ENCODE measurements at regions not wholly inside any gene's neighbourhood (a gene's known extent, or its start where the extent isn't known, plus 50 kb on each side); places are given as distances from the start of the nearest gene placed in this dataset.

- Histone ChIP-seq H3K4me2 (ENCODE audit: low read length) (no peak overlapping the region), H4K20me1 (ENCODE audit: insufficient read depth) (no peaks in the 10 kb centered on the region), H3K36me3 (ENCODE audit: insufficient read depth, low read length) (no peaks in the 10 kb centered on the region), H3K4me3 (ENCODE audit: low read length) (no peak overlapping the region), H3K9me3 (ENCODE audit: low read length) (no peaks in the 10 kb centered on the region), H2AFZ (ENCODE audit: low read depth, low read length) (no peak overlapping the region), H3K9ac (ENCODE audit: low read length) (no peak overlapping the region), H3K27me3 (ENCODE audit: insufficient read depth, low read depth, low read length) (no peaks in the 10 kb centered on the region), H3F3A (ENCODE audit: insufficient read depth, low read length, poor library complexity, severe bottlenecking) (no peaks in the 10 kb centered on the region), H3K27ac (ENCODE audit: low read length) (no peak overlapping the region), H3K9me2 (ENCODE audit: insufficient read depth, low read length) (no peaks in the 10 kb centered on the region), H3K79me2 (replicated peaks; ENCODE audit: insufficient read depth, low read length) (no peaks in the 10 kb centered on the region)
- TF ChIP-seq CTCF (IDR thresholded peaks at IDR 0.05; ENCODE audit: poor library complexity, severe bottlenecking), result no peak
- TF ChIP-seq POLR2AphosphoS5 (IDR thresholded peaks at IDR 0.05), result no peak
- TF ChIP-seq REST (IDR thresholded peaks at IDR 0.05; ENCODE audit: borderline replicate concordance), result no peak
- no peak for TF ChIP-seq EZH2 (IDR thresholded peaks at IDR 0.05; ENCODE audit: borderline replicate concordance, insufficient read depth, low read length, poor library complexity, severe bottlenecking)
- TF ChIP-seq EP300 (conservative IDR thresholded peaks at IDR 0.05; ENCODE audit: poor library complexity, severe bottlenecking), result no peak
- no peak for TF ChIP-seq SMC3 (conservative IDR thresholded peaks at IDR 0.05; ENCODE audit: poor library complexity)
- no peak for TF ChIP-seq RAD21 (conservative IDR thresholded peaks at IDR 0.05)
- TF ChIP-seq MXI1 (conservative IDR thresholded peaks at IDR 0.05; ENCODE audit: poor library complexity, severe bottlenecking), result no peak
- TF ChIP-seq TAF1 (IDR thresholded peaks at IDR 0.05; ENCODE audit: low read depth), result no peak
Measured at GRCh38 chr2:236766850-236767249, 197.2 kb downstream of the ACKR3 start.

- H3K27me3 ChIP-seq (ENCODE audit: insufficient read depth, low read depth, low read length), result no peaks in the 10 kb centered on the region
- no peak overlapping the region for H3K27ac ChIP-seq (ENCODE audit: low read length)
- H3K79me2 ChIP-seq (replicated peaks; ENCODE audit: insufficient read depth, low read length), result no peaks in the 10 kb centered on the region
- H3K9me2 ChIP-seq (ENCODE audit: insufficient read depth, low read length), result no peaks in the 10 kb centered on the region
- no peaks in the 10 kb centered on the region for H3K36me3 ChIP-seq (ENCODE audit: insufficient read depth, low read length)
- H3K9me3 ChIP-seq (ENCODE audit: low read length), result no peaks in the 10 kb centered on the region
- H3K9ac ChIP-seq (ENCODE audit: low read length), result no peak overlapping the region
- H3K4me2 ChIP-seq (ENCODE audit: low read length), result no peak overlapping the region
- H4K20me1 ChIP-seq (ENCODE audit: insufficient read depth), result no peaks in the 10 kb centered on the region
- H3F3A ChIP-seq (ENCODE audit: insufficient read depth, low read length, poor library complexity, severe bottlenecking), result no peaks in the 10 kb centered on the region
- no peak overlapping the region for H2AFZ ChIP-seq (ENCODE audit: low read depth, low read length)
- no peak overlapping the region for H3K4me3 ChIP-seq (ENCODE audit: low read length)
- TF ChIP-seq SMC3 (conservative IDR thresholded peaks at IDR 0.05; ENCODE audit: poor library complexity) (no peak), MXI1 (conservative IDR thresholded peaks at IDR 0.05; ENCODE audit: poor library complexity, severe bottlenecking) (no peak), POLR2AphosphoS5 (IDR thresholded peaks at IDR 0.05) (no peak), TAF1 (IDR thresholded peaks at IDR 0.05; ENCODE audit: low read depth) (no peak), RAD21 (conservative IDR thresholded peaks at IDR 0.05) (no peak), REST (IDR thresholded peaks at IDR 0.05; ENCODE audit: borderline replicate concordance) (no peak)
Measured at GRCh38 chr2:236767941-236768340, 198.3 kb downstream of the ACKR3 start.

Data from neural cell (in vitro differentiated cells).